WERI-Rb-1 (cell line): ENCODE measurements at regions not wholly inside any gene's neighbourhood (a gene's known extent, or its start where the extent isn't known, plus 50 kb on each side); places are given as distances from the start of the nearest gene placed in this dataset.

Experiments
- DNase-seq: peaks from one replicate; pipeline ENCODE4 v3.0.0-alpha.2; 2020
- H3K27ac ChIP-seq: fragments of 250-450 bp; sonication (Bioruptor Pico); 2 replicates; pipeline ENCODE4 v1.5.1; 2020; ENCODE audit warnings: mild to moderate bottlenecking, moderate library complexity
- H3K27me3 ChIP-seq: fragments of 250-450 bp; sonication (Bioruptor Pico); 2 replicates; pipeline ENCODE4 v1.5.1; 2021; ENCODE audit warnings: mild to moderate bottlenecking, low read depth, moderate library complexity; ENCODE audit not compliant: insufficient read depth, severe bottlenecking
- H3K36me3 ChIP-seq: fragments of 250-450 bp; sonication (Bioruptor Pico); 2 replicates; pipeline ENCODE4 v1.5.1; 2020; ENCODE audit warnings: mild to moderate bottlenecking, moderate library complexity
- H3K4me3 ChIP-seq: 2 replicates; pipeline ENCODE4 v1.5.1; 2011; ENCODE audit warnings: low read depth, mild to moderate bottlenecking, control low read depth, low read length
- H3K9me3 ChIP-seq: fragments of 250-450 bp; sonication (Bioruptor Pico); 2 replicates; pipeline ENCODE4 v1.5.1; 2021; ENCODE audit warnings: mild to moderate bottlenecking, moderate library complexity; ENCODE audit not compliant: severe bottlenecking
- CTCF ChIP-seq: IDR thresholded peaks from 2 replicates; pipeline ENCODE4 v1.5.1; 2011; ENCODE audit warnings: low read depth, mild to moderate bottlenecking, control low read depth, inconsistent platforms, low read length

GRCh38 chr20:11691766-11692165 is 225.9 kb upstream of the BTBD3 start:
- no peaks in the 10 kb centered on the region for H3K9me3 ChIP-seq
- no peaks in the 10 kb centered on the region for H3K27me3 ChIP-seq
- no peaks in the 10 kb centered on the region for H3K36me3 ChIP-seq
- DNase-seq: no peak
- no peak overlapping the region for H3K27ac ChIP-seq
- no peak overlapping the region for H3K4me3 ChIP-seq
- TF ChIP-seq CTCF: no peak

GRCh38 chr20:11692567-11692966 is 225.1 kb upstream of the BTBD3 start:
- H3K27ac ChIP-seq: no peak overlapping the region
- TF ChIP-seq CTCF: no peak
- no peaks in the 10 kb centered on the region for H3K27me3 ChIP-seq
- no peak overlapping the region for H3K4me3 ChIP-seq
- no peak for DNase-seq
- no peaks in the 10 kb centered on the region for H3K36me3 ChIP-seq
- no peaks in the 10 kb centered on the region for H3K9me3 ChIP-seq

GRCh38 chr20:11694467-11694866 is 223.2 kb upstream of the BTBD3 start:
- H3K36me3 ChIP-seq: no peaks in the 10 kb centered on the region
- no peak overlapping the region for H3K4me3 ChIP-seq
- no peak for DNase-seq
- TF ChIP-seq CTCF: no peak
- no peak overlapping the region for H3K27ac ChIP-seq
- no peaks in the 10 kb centered on the region for H3K27me3 ChIP-seq
- H3K9me3 ChIP-seq: no peaks in the 10 kb centered on the region

DNA sequence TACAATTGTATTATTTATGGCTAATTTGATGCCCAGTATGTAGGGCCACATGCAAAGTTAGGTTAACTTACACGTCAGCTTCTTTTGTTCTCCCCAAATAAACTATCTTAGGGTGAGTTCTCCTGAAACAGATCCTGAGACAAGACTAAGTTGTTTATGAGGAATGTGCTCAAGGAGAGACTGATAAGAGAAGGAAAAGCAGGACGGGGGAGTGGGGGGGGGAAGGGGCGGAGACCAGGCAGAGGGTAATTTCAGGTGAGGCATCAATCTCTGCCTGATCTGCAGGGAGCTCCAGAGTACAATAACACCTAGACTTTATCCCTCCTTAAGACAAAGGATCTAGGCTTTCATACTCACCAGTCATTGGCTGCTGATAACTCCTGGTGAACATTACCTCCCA is 220.6 kb upstream of the BTBD3 start:
- Histone ChIP-seq H3K27me3 (no peaks in the 10 kb centered on the region), H3K9me3 (no peaks in the 10 kb centered on the region), H3K36me3 (no peaks in the 10 kb centered on the region), H3K27ac (no peak overlapping the region), H3K4me3 (no peak overlapping the region)
- DNase-seq: no peak
- TF ChIP-seq CTCF: no peak

DNA sequence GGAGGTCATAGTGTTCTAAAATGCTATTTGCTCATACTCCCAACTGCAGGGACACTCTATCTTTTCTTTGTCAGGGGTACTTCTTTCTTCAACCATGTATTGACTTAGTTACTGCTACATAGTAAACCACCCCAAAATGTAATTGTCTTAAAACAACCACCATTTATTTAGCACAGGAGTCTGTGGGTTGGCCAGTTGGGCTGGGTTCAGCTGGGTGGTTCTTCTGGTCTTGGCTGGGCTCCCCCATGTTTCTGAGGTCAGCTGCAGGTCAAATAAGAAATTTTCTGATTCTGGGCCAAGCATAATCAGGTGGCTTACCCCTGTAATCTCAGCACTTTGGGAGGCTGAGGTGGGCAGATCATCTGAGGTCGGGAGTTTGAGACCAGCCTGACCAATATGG is 220.0 kb upstream of the BTBD3 start:
- Histone ChIP-seq H3K4me3 (no peak overlapping the region), H3K36me3 (no peaks in the 10 kb centered on the region), H3K9me3 (no peaks in the 10 kb centered on the region), H3K27ac (no peak overlapping the region), H3K27me3 (no peaks in the 10 kb centered on the region)
- TF ChIP-seq CTCF: no peak
- no peak for DNase-seq

DNA sequence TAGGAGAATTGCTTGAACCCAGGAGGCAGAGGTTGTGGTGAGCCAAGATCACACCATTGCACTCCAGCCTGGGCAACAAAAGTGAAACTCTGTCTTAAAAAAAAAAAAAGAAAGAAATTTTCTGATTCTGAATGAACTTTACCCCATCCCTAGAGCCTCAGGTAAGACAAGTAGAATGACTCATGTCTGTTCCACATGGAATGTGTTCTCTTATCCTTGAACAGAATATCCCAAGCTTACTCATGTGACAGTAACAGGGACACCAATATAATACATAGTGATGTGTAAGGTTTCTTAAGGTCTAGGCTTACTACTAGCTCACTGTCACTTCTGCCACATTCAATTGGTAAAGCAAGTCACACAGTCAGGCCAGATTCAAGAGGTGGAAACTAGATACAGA is 219.6 kb upstream of the BTBD3 start:
- no peaks in the 10 kb centered on the region for H3K36me3 ChIP-seq
- DNase-seq: no peak
- no peaks in the 10 kb centered on the region for H3K27me3 ChIP-seq
- no peak for TF ChIP-seq CTCF
- H3K4me3 ChIP-seq: no peak overlapping the region
- H3K9me3 ChIP-seq: no peaks in the 10 kb centered on the region
- H3K27ac ChIP-seq: no peak overlapping the region
